TTC549 (cell line): ENCODE measurements at regions not wholly inside any gene's neighbourhood (a gene's known extent, or its start where the extent isn't known, plus 50 kb on each side); places are given as distances from the start of the nearest gene placed in this dataset.
A peak's percentile ranks its signal among the peaks of the same experiment; 100 is the strongest.
"Not testable (repeated sequence)": the region's sequence is repeated elsewhere in the genome, so short reads cannot be mapped to it uniquely, and the experiment has no call there.

Experiments
- FAIRE-seq: peaks from 2 replicates; lab custom pipeline; 2012; peaks lifted over from hg19 to GRCh38; lab: Jason Lieb, UNC

GRCh38 chr6:165008971-165009370 is 300.4 kb downstream of the C6orf118 start:
- no peak for FAIRE-seq

GRCh38 chr6:165002866-165003265 is 306.5 kb downstream of the C6orf118 start:
- FAIRE-seq, result no peak

- no peak for FAIRE-seq
Observed at GRCh38 chr6:165002358-165002757, 307.0 kb downstream of the C6orf118 start.

- FAIRE-seq, result no peak
Observed at GRCh38 chr6:165001502-165002157, 307.8 kb downstream of the C6orf118 start.

- no peak for FAIRE-seq
Observed at GRCh38 chr6:164998297-164998696, 311.1 kb downstream of the C6orf118 start.

GRCh38 chr6:164996838-164997237 is 312.6 kb downstream of the C6orf118 start:
- no peak for FAIRE-seq

- no peak for FAIRE-seq
Observed at GRCh38 chr6:164991573-164991972, 317.8 kb downstream of the C6orf118 start.

- FAIRE-seq, result no peak
Observed at GRCh38 chr6:164990901-164991300, 318.5 kb downstream of the C6orf118 start.

- no peak for FAIRE-seq
Observed at GRCh38 chr6:164982389-164982788, 327.0 kb downstream of the C6orf118 start.

GRCh38 chr6:164967102-164967501 is 342.3 kb downstream of the C6orf118 start:
- FAIRE-seq, result no peak

- FAIRE-seq, result no peak
Observed at GRCh38 chr6:164962805-164963204, 346.6 kb downstream of the C6orf118 start.

- no peak for FAIRE-seq
Observed at GRCh38 chr6:164947164-164947563, 362.2 kb downstream of the C6orf118 start.

- FAIRE-seq, result no peak
Observed at GRCh38 chr6:164942271-164942670, 367.1 kb downstream of the C6orf118 start.

- not testable (repeated sequence) for FAIRE-seq
Observed at GRCh38 chr6:164933238-164933794, 376.1 kb downstream of the C6orf118 start.

- no peak for FAIRE-seq
Observed at GRCh38 chr6:164929408-164929977, 379.9 kb downstream of the C6orf118 start.

- FAIRE-seq, result no peak
Observed at GRCh38 chr6:164928728-164929407, 380.5 kb downstream of the C6orf118 start.

GRCh38 chr6:164928057-164928727 is 381.2 kb downstream of the C6orf118 start:
- FAIRE-seq, result no peak

GRCh38 chr6:164927288-164928056 is 381.9 kb downstream of the C6orf118 start:
- peak; percentile 60 for FAIRE-seq

- no peak for FAIRE-seq
Observed at GRCh38 chr6:164926686-164927085, 382.7 kb downstream of the C6orf118 start.

- FAIRE-seq, result no peak
Observed at GRCh38 chr6:164925681-164926530, 383.5 kb downstream of the C6orf118 start.

GRCh38 chr6:164924674-164925073 is 384.7 kb downstream of the C6orf118 start:
- FAIRE-seq, result no peak
